Midbrain (tissue), 1 donor: ENCODE measurements at regions not wholly inside any gene's neighbourhood (a gene's known extent, or its start where the extent isn't known, plus 50 kb on each side); places are given as distances from the start of the nearest gene placed in this dataset.
"Not testable (repeated sequence)": the region's sequence is repeated elsewhere in the genome, so short reads cannot be mapped to it uniquely, and the experiment has no call there.

Experiments
- DNase-seq: peaks from one replicate; lab custom pipeline; 2025; lab: John Stamatoyannopoulos, UW

DNA sequence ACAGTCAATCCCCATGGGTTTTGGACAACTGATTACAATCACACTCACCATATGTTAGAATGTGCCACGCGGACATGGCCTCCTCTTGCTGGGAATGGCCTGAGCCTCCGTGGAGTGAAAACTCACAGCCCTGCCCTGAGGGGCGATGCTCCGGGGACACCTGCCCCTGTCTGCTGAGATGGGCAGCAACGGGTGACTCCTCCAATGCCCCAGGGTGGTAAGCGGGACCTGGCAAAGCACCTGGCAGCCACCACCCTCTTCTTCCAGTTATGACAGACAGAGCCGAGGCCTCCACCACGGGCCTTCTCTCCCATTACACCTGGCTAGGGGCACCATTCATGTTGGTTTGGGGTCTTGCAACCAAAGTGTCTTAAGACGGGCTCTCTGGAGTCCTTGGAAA, 94.9 kb upstream of the COL5A1 start:
- no peak for DNase-seq

DNA sequence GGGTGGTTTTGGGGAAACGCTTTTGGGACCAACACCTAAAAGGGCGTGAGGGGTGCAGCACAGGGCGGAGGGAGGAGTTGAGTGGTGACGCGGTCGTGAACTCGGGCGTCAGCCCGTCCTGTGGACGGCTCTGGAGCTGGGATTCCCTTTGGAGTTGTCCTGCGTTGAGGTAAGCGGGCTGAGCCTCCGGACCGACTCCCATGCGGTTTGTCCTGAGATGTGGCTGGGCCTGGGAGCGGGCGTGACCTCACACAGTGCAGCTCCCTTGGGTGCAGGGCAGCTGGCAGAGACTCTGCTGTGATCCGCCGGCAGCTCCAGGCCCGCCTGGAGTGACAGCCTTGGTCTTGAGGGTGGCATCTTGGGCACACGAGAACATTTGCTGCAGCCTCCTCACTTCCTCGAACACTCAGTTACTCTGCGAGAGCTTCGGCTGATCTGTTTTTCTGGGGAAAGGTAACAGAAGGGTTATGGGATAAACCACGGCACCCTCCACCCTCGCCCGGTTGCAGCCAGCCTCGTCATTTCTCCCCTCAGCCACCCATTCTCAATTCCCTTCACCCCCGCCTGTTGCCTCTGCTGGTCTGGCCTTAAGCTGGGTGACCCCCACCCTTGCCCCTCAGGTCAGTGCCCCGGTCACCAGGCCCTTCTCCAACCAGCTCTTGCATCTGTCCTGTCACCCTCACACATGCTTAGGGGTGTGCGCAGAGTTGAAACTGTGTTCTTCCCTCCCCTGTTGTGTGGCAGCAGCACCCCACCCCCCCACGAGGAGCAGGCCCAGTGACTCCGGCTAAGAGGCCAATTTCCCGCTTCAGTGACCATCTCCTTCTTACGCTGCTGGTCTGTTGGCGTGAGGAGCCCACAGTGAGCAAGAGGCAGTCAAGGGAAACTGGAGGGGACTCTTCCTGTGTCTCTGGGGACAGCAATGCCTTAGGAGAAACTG, 94.2 kb upstream of the COL5A1 start:
- no peak for DNase-seq

DNA sequence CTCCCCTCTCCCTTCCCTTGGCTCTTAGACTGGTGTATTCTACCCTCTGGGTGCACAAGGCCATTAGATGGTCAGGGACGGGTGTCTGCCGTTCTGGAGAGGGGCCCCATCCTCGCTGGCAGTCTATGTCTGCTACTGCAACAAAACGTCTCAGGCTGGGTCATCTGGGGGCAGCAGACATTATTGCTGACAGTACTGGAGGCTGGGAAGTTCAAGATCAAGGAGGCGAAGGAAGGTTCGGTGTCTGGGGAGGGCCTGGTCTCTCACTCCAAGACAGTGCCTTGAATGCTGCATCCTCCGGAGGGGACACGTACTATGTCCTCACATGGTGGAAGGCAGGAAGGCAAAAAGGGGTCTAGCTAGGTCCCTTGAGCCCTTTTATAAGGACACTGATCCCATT, 93.4 kb upstream of the COL5A1 start:
- DNase-seq: no peak

DNA sequence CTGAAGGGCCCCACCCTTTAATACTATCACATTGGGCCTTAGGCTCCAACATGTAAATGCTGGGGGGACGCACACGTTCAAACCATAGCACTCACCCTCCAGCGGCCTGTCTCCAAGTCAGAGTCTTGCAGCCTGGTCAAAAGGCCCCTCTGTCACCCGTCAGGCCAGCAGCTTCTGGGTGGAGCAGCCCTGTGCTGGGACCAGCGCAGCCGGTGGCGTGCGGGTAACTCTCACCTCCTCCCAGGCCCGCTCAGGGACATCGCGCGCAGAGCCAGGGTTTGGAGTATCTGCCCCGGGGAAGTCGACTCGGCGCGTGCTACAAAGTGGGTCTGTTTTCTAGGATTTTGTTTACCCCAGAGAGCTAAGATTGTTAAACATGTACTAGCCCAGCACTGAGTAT, 93.0 kb upstream of the COL5A1 start:
- no peak for DNase-seq

DNA sequence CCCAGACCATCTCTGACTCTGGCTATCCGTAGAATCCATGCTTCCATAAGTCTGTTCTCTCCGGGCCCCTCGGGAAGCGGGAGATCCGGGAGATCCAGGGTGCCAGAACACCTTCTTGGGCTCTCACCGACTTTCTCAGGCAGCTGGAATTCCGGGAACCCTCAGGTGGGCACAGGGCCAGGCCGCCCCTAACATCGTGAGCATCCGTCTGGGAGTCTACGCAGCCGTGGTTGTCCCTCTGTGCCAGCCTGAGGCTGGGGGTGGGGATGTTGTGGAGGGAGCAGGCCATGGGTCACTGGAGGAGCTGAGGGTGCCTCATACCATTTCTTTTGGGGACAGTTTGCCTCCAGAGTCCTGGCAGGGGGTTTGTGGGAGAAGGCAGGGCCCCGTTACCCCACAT, 92.3 kb upstream of the COL5A1 start:
- DNase-seq: no peak

GRCh38 chr9:134550081-134550480, 91.5 kb upstream of the COL5A1 start:
- not testable (repeated sequence) for DNase-seq

DNA sequence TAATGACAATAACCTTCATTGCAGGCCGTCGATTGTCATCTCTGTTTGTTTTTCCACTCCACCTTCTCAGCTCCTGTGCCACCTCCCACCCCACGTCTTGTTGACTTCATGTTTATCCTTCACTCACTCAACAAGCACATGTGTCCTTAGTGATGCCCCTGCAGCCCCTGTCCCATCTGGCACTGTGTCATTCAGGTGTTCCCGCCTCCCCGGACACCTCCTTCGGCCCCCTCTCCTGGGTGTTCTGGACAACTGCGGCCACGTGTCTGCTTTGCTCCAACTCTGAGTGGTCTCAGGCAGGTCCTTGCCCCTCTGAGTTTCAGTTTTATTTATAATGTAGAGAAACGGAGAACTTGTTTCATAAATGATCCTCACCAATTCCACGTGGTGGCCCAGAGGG, 91.0 kb upstream of the COL5A1 start:
- no peak for DNase-seq

GRCh38 chr9:134551176-134551575, 90.4 kb upstream of the COL5A1 start:
- DNase-seq: no peak

- DNase-seq: peak; percentile 29
Observed at GRCh38 chr9:134551644-134552348, 89.8 kb upstream of the COL5A1 start.

GRCh38 chr9:134552349-134552990, 89.1 kb upstream of the COL5A1 start:
- DNase-seq: no peak

DNA sequence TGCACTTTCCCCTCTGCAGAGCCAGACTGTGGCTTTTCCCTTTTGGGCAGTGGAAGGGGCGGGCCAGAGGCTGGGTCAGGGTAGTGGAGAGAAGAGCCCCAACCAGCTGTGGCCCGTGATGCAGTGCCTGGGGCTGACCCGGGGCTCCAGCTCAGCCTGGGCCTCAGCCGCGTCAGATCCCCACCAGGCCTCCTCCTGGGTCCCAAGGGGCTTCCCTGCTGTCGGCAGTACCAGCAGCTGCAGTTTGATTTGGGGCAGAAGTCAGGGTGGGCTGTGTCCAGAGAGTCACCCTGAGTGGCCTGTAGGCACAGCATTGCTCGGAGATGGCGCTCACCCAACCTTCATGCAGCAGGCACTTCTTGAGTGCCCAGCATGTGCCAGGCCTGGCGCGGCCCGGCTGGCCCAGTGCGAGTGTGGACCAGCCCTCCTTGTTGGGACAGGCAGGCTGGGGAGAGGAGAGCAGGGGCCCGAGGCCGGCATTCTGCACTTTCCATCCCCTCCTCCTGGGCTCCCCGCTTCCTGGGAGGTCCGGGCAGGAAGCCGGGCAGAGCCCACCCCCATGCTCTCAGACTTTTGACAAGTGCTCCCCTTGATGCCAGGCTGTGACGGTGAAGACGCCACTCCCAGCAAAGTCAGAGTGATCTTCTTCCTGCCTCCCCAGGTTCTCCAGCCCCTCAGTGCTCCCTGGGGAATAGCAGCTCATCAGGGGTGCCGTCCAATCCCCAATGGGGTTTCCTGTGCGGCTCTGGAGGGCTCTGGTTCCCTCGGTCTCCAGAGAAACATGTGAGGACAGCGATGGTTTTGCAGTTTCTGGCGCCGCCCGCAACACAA, 88.3 kb upstream of the COL5A1 start:
- no peak for DNase-seq

GRCh38 chr9:134553996-134554372, 87.6 kb upstream of the COL5A1 start:
- no peak for DNase-seq

- DNase-seq: no peak
Observed at GRCh38 chr9:134554373-134555093, 87.1 kb upstream of the COL5A1 start.

GRCh38 chr9:134555094-134555650, 86.4 kb upstream of the COL5A1 start:
- DNase-seq: no peak

- DNase-seq: no peak
Observed at GRCh38 chr9:134556531-134557068, 85.0 kb upstream of the COL5A1 start.

- no peak for DNase-seq
Observed at GRCh38 chr9:134557331-134557730, 84.3 kb upstream of the COL5A1 start.

DNA sequence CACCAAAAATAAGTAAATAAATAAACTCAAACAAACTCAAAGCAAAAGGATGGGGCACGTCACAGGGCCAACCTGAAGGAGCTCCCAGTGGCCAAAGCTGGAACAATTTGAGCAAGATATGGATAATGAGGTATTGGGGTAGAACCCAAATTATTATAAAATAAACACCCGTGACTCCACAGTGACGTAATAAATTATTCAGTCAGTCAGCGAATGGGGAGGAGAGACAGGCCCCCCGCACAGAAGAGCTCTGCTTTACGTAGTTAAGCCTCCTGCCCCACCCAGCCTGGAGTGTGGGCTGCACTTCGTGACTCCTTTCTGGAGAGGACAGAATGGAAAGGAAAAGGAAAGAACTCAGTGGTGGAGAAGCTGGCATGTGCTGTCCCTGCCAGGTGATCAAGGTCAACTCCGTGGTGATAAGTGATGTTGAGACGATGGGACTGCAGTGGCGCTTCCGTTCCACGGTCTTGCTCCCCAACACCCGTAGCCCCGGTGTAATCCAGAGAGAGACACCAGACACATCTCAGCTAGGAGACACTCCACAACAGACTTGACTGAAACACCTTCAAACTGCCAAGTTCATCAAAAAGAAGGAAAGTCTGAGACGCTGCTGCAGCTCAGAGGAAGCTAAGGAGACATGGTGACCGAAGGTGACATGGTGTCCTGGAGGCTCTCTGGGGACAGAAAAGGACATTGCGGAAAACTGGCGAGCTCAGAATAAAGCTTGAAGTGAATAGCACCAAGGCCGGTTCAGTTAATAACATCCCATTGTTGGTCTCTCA, 83.3 kb upstream of the COL5A1 start:
- no peak for DNase-seq

DNA sequence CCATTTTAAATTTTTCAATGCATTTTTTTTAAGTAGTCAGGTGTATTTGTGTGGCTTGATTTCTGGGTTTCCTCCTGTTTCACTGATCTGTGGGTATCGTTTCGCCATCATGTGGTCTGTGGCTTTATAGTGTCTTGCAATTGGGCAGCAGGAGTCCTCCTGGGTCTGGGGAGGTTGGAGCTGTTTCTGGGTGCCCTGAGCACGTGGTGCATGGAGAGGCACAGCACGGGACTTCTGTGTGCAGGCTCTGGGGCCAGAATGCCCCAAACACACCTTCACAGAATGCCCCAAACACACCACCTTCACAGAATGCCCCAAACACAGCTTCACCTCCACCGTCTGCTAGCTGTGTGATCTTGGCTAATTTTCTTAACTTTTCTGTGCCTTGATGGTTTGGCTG, 82.6 kb upstream of the COL5A1 start:
- no peak for DNase-seq

DNA sequence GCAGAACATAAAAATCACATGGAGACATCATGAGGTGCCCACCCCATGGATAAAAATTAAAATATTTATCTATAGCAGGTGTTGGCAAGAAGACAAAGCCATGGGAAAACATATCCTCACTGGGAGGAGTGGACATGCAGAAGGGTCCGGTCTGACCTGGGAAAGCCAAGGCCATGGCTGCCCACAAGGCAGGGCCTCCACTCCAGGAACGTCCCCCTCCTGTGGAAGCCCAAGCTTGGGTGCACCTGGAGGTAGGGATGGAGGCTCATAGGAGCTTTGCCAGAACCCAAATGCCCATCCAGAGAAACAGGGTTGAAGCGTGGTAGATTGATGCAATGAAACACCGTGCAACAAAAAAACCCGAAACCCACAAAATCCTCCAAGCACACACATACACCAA, 81.4 kb upstream of the COL5A1 start:
- DNase-seq: no peak

- no peak for DNase-seq
Observed at GRCh38 chr9:134560654-134561053, 80.9 kb upstream of the COL5A1 start.
